ENCODE measurements at regions not wholly inside any gene's neighbourhood (a gene's known extent, or its start where the extent isn't known, plus 50 kb on each side); places are given as distances from the start of the nearest gene placed in this dataset.
"Not testable (repeated sequence)": the region's sequence is repeated elsewhere in the genome, so short reads cannot be mapped to it uniquely, and the experiment has no call there.

DNA sequence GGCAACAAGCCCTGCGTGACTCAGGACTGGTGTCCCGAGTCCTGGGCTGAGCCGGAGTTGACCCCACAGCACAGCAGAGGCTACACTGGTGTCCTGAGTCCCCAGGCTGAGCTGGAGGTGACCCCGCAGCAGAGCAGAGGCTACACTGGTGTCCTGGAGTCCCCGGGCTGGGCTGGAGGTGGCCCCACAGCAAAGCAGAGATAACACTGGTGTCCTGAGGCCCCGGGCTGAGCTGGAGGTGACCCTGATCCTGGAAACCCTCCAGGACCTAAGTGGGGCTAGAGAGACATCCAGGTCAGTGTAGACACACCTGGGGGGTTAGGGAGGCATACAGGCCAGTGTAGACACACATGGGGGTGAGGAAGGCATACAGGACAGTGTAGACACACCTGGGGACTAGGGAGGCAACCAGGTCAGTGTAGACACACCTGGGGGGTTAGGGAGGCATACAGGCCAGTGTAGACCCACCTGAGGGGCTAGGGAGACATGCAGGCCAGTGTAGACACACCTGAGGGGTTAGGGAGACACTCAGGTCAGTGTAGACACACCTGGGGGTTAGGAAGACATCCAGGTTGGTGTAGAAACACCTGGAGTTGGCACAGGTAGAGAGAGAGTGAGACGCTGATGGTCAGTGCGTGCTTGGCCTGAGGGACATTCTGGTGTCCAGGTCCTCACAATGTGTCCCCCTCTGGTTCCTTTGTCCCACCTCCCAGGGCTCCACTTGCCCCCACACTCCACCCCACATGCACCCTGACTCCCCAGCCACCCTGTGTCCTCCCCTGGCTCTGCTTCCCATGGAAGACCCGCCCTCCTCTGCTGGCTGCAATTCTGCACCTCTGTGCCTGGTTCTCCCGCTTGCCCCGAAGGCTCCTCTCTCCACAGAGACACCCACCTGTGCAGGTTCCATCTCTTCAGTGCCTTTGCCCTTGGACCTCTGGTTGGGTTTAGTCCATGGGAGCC is 321.6 kb upstream of the SFSWAP start:
- no peak for DNase-seq (ENCODE audit: low spot score)
- TF ChIP-seq, protein P1, sequence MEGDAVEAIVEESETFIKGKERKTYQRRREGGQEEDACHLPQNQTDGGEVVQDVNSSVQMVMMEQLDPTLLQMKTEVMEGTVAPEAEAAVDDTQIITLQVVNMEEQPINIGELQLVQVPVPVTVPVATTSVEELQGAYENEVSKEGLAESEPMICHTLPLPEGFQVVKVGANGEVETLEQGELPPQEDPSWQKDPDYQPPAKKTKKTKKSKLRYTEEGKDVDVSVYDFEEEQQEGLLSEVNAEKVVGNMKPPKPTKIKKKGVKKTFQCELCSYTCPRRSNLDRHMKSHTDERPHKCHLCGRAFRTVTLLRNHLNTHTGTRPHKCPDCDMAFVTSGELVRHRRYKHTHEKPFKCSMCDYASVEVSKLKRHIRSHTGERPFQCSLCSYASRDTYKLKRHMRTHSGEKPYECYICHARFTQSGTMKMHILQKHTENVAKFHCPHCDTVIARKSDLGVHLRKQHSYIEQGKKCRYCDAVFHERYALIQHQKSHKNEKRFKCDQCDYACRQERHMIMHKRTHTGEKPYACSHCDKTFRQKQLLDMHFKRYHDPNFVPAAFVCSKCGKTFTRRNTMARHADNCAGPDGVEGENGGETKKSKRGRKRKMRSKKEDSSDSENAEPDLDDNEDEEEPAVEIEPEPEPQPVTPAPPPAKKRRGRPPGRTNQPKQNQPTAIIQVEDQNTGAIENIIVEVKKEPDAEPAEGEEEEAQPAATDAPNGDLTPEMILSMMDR (IDR thresholded peaks at IDR 0.05; ENCODE audit: borderline replicate concordance, control extremely low read depth, extremely low read depth, insufficient read depth, missing control alignments): no peak
- in situ Hi-C loops (cut with MboI; ENCODE audit: low sequenced_read_pairs, unreplicated experiment): no loop called here

DNA sequence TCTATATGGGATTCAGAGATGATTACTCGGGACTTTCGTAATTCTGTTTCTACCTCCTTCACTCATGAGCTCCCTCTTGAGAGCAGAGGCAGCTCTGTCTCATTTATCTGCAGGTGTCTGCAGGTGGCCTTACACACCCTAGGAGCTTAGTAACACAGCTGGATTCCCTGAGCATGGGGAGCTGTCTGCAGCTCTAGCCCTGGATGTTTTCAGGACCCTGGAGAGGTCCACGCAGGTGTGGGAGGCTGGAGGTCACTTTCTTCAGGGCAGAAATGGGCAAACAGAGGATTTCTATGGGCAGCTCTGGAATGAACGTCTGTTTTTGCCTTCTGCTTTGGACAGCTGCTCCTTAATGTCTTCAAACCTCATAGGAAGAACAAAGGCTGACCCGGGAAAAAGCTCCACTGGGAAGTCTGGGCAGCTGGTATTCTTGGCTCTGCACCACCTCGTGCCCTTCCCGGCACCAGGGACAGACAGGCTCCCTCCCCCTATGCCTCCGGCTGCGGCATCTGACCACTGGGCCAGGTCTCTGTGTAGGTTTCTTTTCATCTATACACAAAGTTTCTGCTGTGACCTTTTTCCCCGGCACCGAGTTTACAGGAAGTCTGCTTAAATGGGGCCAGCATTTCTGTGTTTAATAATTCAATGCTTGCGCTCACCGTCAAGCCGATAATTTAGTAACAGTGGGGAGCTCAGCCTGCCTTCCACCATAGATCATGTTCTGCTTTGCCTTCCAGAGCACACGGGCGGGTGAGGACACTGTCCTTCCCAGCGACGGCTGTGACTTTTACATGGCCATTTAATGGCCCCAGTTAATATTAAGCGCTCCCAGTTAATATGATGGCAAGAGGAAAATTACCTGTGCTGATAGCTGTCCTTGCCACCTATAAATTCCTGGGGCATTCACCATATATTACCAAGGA is 320.2 kb upstream of the SFSWAP start:
- in situ Hi-C loops (cut with MboI; ENCODE audit: low sequenced_read_pairs, unreplicated experiment): no loop called here
- TF ChIP-seq, protein P1 (IDR thresholded peaks at IDR 0.05; ENCODE audit: borderline replicate concordance, control extremely low read depth, extremely low read depth, insufficient read depth, missing control alignments): no peak
- peak; percentile 63 for DNase-seq (ENCODE audit: low spot score)

DNA sequence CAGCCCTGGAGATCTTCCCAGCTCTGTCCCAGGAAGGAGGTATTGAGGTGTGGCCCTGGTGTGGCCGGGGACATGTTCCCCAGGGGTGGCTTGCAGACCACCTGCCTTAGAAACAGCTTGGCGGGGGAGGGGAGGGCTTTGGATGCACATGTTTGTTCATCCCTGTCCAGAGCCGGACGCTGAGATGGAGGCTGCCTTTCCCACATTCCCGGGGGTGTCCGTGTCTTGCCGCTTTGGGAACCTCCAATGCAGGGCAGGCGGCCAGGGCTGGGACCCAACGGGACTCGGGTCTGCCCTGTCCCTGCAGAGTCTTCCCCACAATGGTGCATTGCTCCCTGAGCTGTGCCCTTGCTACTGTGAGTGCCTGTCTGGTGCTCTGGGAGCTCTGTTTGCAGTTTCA is 319.5 kb upstream of the SFSWAP start:
- in situ Hi-C loops (cut with MboI; ENCODE audit: low sequenced_read_pairs, unreplicated experiment): no loop called here
- no peak for DNase-seq (ENCODE audit: low spot score)
- TF ChIP-seq, protein P1 (IDR thresholded peaks at IDR 0.05; ENCODE audit: borderline replicate concordance, control extremely low read depth, extremely low read depth, insufficient read depth, missing control alignments): no peak

DNA sequence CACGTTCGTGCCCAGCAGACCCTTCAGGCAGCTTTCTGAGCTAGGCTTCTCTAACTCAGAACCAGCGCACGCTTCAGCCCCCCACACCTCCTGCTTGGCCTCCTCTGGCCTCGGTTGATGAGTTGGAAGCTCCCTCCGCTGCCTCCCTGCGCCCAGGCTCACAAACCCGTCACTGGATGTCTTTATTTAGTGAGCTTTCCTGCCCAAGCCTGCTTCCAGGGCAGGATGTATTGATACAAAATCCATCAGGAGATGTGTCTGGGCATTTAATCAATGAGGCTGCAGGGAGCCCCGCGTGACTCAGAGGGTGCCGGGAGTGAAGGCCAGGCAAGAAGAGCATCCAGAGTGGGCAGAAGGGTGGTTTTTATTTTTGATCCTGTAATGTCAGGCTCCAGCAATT is 316.1 kb upstream of the SFSWAP start:
- in situ Hi-C loops (cut with MboI; ENCODE audit: low sequenced_read_pairs, unreplicated experiment); DNase-seq (ENCODE audit: low spot score): not testable (repeated sequence)

DNA sequence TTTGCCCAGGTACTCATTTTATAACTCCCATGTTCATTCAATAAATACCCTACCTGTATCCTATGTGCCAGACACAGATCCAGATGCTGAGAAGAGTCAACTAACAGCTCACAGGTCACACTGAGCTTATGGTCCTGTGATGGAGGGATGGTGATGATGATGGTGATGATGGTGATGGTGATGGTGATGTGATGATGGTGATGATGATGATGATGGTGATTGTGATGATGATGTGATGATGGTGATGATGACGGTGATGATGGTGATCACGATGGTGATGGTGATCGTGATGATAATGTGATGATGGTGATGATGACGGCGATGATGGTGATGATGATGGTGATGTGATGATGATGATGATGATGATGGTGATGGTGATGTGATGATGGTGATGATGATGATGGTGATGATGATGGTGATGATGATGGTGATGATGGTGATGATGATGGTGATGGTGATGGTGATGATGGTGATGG is 315.6 kb upstream of the SFSWAP start:
- in situ Hi-C loops (cut with MboI; ENCODE audit: low sequenced_read_pairs, unreplicated experiment); DNase-seq (ENCODE audit: low spot score): not testable (repeated sequence)

DNA sequence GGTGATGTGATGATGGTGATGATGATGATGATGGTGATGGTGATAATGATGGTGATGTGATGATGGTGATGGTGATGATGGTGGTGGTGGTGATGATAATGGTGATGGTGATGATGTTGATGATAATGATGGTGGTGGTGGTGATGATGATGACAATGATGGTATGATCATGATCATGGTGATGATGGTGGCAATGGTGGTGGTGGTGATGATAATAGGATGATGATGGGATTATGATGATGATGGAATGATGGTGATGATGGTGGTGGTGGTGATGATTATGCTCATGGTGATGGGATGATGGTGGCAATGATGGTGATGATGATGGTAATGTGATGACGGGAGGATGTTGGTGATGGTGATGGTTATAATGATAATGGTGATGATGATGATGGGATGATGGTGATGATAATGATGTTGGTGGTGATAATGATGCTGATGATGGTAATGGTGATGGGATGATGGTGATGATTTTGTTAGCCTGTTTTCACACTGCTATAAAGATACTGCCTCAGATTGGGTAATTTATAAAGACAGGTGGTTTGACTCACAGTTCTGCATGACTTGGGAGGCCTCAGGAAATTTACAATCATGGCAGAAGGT is 314.8 kb upstream of the SFSWAP start:
- TF ChIP-seq, protein P1 (IDR thresholded peaks at IDR 0.05; ENCODE audit: borderline replicate concordance, control extremely low read depth, extremely low read depth, insufficient read depth, missing control alignments): no peak
- in situ Hi-C loops (cut with MboI; ENCODE audit: low sequenced_read_pairs, unreplicated experiment): no loop called here
- DNase-seq (ENCODE audit: low spot score): no peak

DNA sequence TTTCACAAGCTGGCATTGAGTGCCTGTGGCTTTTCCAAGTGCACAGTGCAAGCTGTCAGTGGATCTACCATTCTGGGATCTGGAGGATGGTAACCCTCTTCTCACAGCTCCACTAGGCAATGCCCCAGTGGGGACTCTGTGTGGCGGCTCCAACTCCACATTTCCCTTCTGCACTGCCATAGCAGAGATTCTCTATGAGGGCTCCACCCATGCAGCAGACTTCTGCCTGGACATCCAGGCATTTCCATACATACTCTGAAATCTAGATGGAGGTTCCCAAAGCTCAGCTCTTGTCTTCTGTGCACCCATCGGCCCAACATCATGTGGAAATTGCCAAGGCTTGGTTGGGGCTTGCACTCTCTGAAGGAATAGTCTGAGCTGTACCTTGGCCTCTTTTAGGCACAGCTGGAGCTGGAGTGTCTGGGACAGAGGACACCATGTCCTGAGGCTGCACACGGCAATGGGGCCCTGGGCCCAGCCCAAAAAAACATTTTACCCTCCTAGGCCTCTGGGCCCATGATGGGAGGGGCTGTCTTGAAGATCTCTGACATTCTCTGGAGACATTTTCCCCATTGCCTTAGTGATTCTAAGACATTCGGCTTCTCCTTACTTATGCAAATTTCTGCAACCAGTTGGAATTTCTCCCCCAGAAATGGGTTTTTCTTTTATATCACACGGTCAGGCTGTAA is 313.3 kb upstream of the SFSWAP start:
- in situ Hi-C loops (cut with MboI; ENCODE audit: low sequenced_read_pairs, unreplicated experiment): no loop called here
- TF ChIP-seq, protein P1 (IDR thresholded peaks at IDR 0.05; ENCODE audit: borderline replicate concordance, control extremely low read depth, extremely low read depth, insufficient read depth, missing control alignments): no peak
- DNase-seq (ENCODE audit: low spot score): no peak

Measured in GM13976 (cell line).